GM19239 (cell line): ENCODE measurements at regions not wholly inside any gene's neighbourhood (a gene's known extent, or its start where the extent isn't known, plus 50 kb on each side); places are given as distances from the start of the nearest gene placed in this dataset.

ENCODE experiments used
- DNase-seq: peaks from one replicate; pipeline ENCODE4 v3.0.0; 2011; ENCODE audit warnings: low spot score; ENCODE audit not compliant: insufficient read length
- FAIRE-seq: peaks from 2 replicates; lab custom pipeline; 2011; peaks lifted over from hg19 to GRCh38; lab: Jason Lieb, UNC

DNA sequence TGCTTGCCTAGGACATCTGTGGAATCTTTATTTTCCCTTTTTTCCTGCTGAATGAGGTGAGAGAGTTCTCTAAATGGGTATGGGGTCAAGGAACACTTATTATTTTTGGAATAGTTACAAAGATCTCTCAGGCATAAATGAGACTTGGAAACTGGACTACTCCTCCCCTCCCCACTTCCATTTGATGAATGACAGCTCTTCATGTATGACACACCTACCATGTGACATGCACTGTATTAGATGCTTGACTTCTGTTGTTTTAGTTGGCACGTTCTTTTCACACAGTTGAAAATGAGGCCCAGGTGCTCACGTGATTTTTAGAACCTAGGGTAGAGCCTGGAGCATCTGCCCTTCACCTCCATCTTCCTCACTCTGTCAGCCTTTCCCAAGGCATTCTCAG is 62.4 kb downstream of the VCPKMT start:
- DNase-seq = no peak
- FAIRE-seq = no peak

DNA sequence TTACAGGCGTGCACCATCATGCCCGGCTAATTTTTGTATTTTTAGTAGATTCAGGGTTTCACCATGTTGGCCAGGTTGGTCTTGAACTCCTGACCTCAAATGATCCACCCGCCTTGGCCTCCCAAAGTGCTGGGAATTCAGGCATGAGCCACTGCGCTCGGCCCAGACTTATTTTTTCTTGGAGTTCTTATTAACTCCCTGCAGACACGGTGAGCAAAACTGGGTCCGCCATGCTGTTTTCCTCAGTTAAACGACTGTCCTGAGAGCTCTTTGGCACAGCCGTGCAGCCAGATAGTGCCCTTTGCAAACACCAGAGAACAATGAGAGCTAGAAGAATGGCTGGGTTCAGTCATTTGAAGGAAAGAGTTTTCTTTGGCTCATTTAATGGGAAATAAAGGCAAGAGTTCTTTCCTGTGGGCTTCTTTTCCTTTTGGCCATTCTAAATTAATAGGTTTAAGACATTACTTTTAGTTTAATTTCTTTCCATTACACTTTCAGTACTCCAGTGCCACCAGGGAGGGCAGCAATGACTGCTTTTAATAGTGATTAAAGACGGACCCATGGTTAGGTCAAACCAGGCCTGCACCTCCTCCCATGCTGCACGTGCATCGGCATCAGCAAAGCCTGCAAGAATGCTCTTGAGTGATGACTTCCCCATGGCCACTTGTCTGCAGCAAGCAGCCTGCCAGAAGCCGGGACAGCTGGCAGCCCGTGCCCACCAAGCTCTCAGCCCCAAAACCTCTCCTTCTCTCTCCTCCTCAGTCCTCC is 60.7 kb downstream of the VCPKMT start:
- DNase-seq = no peak
- no peak for FAIRE-seq

DNA sequence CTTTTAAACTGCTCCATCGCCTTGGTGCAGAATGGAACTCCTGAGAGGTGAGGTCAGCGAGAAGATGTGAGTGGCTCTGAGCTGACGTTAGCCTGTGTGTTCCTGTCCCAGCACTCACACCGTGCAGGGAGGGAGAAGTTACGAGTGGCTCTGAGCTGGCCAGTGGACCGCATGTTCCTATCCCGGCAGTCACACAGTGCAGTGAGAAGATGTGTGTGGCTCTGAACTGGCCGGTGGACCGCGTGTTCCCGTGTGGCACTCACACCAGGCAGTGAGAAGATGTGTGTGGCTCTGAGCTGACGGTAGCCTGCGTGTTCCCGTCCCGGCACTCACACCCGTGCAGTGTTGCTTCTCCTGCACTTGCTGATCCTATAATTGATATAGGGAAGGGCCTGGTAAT is 59.9 kb downstream of the VCPKMT start:
- DNase-seq (no peak), FAIRE-seq (no peak)

- no peak for DNase-seq
- FAIRE-seq = no peak
Observed at GRCh38 chr14:50057331-50057730, 59.0 kb downstream of the VCPKMT start.

- no peak for DNase-seq
- no peak for FAIRE-seq
Observed at GRCh38 chr14:50058113-50058512, 58.3 kb downstream of the VCPKMT start.
